ENCODE measurements at regions not wholly inside any gene's neighbourhood (a gene's known extent, or its start where the extent isn't known, plus 50 kb on each side); places are given as distances from the start of the nearest gene placed in this dataset.

DNA sequence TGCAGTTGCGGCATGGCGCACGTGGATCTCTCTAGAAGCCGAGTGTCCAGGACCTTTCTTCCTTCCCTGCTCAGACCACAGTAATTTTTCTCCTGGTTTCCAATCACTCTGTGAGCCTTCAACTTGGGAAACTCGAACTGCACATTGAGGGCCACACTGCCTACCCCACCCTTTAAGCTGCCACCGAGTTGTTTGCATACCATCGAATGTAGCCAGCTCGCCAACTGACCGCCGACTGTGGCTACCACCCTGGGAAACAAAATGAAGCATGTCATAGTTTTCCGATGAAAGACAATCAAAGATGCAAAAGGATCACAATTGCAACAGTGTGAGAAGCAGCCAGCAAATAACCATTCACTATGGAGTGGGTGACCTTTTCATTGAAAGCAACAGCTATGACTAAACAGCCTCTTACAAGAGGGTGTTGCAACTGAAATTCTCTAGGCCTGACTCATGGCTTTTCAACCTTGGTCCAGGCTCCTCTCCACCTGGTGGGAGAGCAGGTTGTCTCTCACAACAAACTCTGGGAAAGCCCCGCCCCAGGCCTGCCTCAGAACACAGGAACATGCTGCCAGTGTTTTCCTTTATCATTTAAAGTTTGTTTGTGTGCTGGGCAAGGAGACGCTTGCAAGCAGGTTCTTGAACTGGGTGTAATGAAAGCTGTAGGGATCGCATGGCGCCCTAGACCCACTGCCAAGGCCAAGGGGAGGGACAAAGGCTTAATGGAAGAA is 141.7 kb upstream of the SERP2 start:
- Mint-ChIP-seq H3K4me1 (peaks cover 17% of the 10 kb centered on the region), H3K36me3 (no peaks in the 10 kb centered on the region), H3K27me3 (ENCODE audit: low read depth in 3 of 3) (peaks cover 2 to 13% (median 7%) of the 10 kb centered on the region in 3 donors), H3K4me3 (no peak overlapping the region), H3K27ac (peak overlapping the region in 2 of 7 donors; percentile 36 to 58), H3K9me3 (peaks cover 0 to 4% (median 0%) of the 10 kb centered on the region in 7 donors)
- Histone ChIP-seq H3K27ac (ENCODE audit: low read depth in 1 of 2, low read length in 2 of 2) (no peak overlapping the region), H3K36me3 (replicated peaks in 1 of 2; ENCODE audit: control insufficient read depth in 1 of 2, insufficient read depth in 2 of 2, low read length in 2 of 2) (no peaks in the 10 kb centered on the region), H3K9me3 (replicated peaks in 1 of 2; ENCODE audit: control insufficient read depth in 1 of 2, insufficient read depth in 1 of 2, low read length in 2 of 2) (peaks cover 0 to 3% of the 10 kb centered on the region in 2 donors), H3K9ac (ENCODE audit: insufficient read depth, low read length, poor library complexity, severe bottlenecking) (no peak overlapping the region), H4K20me1 (ENCODE audit: insufficient read depth, low read length) (no peaks in the 10 kb centered on the region), H3K79me2 (ENCODE audit: insufficient read depth, low read length) (no peaks in the 10 kb centered on the region), H3K4me1 (ENCODE audit: control insufficient read depth in 1 of 2, insufficient read depth in 2 of 2, low read length in 2 of 2) (peaks cover 7 to 8% of the 10 kb centered on the region in 2 donors), H3K4me2 (replicated peaks; ENCODE audit: extremely low read depth, low read length, poor library complexity, severe bottlenecking) (no peak overlapping the region), H3K4me3 (replicated peaks in 1 of 3; ENCODE audit: low read depth in 2 of 3, low read length in 3 of 3) (no peak overlapping the region), H3K27me3 (ENCODE audit: control insufficient read depth in 2 of 2, insufficient read depth in 2 of 2, low read length in 2 of 2) (no peaks in the 10 kb centered on the region), H2AFZ (ENCODE audit: insufficient read depth, low read depth, low read length, poor library complexity, severe bottlenecking) (no peak overlapping the region)
- 98% methylated on average over 12 of the region's 15 CpGs for WGBS (ENCODE audit: insufficient coverage)
- peak in 2 of 3 donors; percentile 19 to 48 for DNase-seq
- intact Hi-C loops (cut with micrococcal nuclease) = no loop called here
- TF ChIP-seq, protein P1, sequence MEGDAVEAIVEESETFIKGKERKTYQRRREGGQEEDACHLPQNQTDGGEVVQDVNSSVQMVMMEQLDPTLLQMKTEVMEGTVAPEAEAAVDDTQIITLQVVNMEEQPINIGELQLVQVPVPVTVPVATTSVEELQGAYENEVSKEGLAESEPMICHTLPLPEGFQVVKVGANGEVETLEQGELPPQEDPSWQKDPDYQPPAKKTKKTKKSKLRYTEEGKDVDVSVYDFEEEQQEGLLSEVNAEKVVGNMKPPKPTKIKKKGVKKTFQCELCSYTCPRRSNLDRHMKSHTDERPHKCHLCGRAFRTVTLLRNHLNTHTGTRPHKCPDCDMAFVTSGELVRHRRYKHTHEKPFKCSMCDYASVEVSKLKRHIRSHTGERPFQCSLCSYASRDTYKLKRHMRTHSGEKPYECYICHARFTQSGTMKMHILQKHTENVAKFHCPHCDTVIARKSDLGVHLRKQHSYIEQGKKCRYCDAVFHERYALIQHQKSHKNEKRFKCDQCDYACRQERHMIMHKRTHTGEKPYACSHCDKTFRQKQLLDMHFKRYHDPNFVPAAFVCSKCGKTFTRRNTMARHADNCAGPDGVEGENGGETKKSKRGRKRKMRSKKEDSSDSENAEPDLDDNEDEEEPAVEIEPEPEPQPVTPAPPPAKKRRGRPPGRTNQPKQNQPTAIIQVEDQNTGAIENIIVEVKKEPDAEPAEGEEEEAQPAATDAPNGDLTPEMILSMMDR (IDR thresholded peaks at IDR 0.05) = no peak

DNA sequence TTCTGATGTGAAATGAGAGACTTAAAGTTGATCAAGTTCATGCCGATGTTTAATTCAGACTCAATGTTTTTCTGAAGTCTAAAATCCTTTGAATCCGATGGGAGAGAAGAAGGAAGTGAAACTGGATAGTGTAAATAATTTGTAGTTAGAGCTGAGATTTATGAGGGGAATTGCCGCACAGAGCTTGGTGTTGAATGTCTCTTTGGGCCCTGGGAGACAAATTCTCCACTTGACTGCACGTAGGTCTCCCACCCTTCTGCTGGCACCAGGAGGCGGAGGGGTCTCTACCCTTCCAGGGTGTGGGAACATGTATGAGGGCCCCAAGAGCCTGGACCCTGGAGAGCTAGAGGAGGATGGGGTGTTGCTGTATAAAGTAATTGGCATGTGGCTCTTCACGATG is 140.8 kb upstream of the SERP2 start:
- H3K27me3 ChIP-seq (ENCODE audit: control insufficient read depth in 2 of 2, insufficient read depth in 2 of 2, low read length in 2 of 2) = no peaks in the 10 kb centered on the region
- peaks cover 14 to 16% of the 10 kb centered on the region in 2 donors for H3K4me1 ChIP-seq (ENCODE audit: control insufficient read depth in 1 of 2, insufficient read depth in 2 of 2, low read length in 2 of 2)
- no peak overlapping the region for H3K27ac Mint-ChIP-seq
- H3K79me2 ChIP-seq (ENCODE audit: insufficient read depth, low read length) = no peaks in the 10 kb centered on the region
- H3K4me3 ChIP-seq (replicated peaks in 1 of 3; ENCODE audit: low read depth in 2 of 3, low read length in 3 of 3) = no peak overlapping the region
- H4K20me1 ChIP-seq (ENCODE audit: insufficient read depth, low read length) = no peaks in the 10 kb centered on the region
- H3K27me3 Mint-ChIP-seq (ENCODE audit: low read depth in 3 of 3) = peaks cover 2 to 13% (median 7%) of the 10 kb centered on the region in 3 donors
- intact Hi-C loops (cut with micrococcal nuclease) = no loop called here
- TF ChIP-seq, protein P1 (IDR thresholded peaks at IDR 0.05) = no peak
- DNase-seq = peak in 1 of 3 donors; percentile 8
- no peak overlapping the region for H3K4me3 Mint-ChIP-seq
- no peaks in the 10 kb centered on the region for H3K36me3 ChIP-seq (replicated peaks in 1 of 2; ENCODE audit: control insufficient read depth in 1 of 2, insufficient read depth in 2 of 2, low read length in 2 of 2)
- no peak overlapping the region for H3K4me2 ChIP-seq (replicated peaks; ENCODE audit: extremely low read depth, low read length, poor library complexity, severe bottlenecking)
- H3K27ac ChIP-seq (ENCODE audit: low read depth in 1 of 2, low read length in 2 of 2) = no peak overlapping the region
- no peak overlapping the region for H3K9ac ChIP-seq (ENCODE audit: insufficient read depth, low read length, poor library complexity, severe bottlenecking)
- peaks cover 25% of the 10 kb centered on the region for H3K4me1 Mint-ChIP-seq
- no peaks in the 10 kb centered on the region for H3K9me3 Mint-ChIP-seq
- no peaks in the 10 kb centered on the region for H3K9me3 ChIP-seq (replicated peaks in 1 of 2; ENCODE audit: control insufficient read depth in 1 of 2, insufficient read depth in 1 of 2, low read length in 2 of 2)
- 65% methylated on average over 4 of the region's 6 CpGs for WGBS (ENCODE audit: insufficient coverage)
- no peak overlapping the region for H2AFZ ChIP-seq (ENCODE audit: insufficient read depth, low read depth, low read length, poor library complexity, severe bottlenecking)
- no peaks in the 10 kb centered on the region for H3K36me3 Mint-ChIP-seq
